CD4-positive, alpha-beta T cell treated with Interleukin-4 for 4 hours (primary cell): ENCODE measurements at regions not wholly inside any gene's neighbourhood (a gene's known extent, or its start where the extent isn't known, plus 50 kb on each side); places are given as distances from the start of the nearest gene placed in this dataset.

Source experiments
- DNase-seq: peaks from one replicate; pipeline ENCODE4 v3.0.0-alpha.2; 2020

GRCh38 chr3:68033867-68034266 lies 379.5 kb upstream of the SUCLG2 start:
- DNase-seq: no peak

GRCh38 chr3:68032209-68032608 lies 377.8 kb upstream of the SUCLG2 start:
- DNase-seq: no peak

GRCh38 chr3:68025189-68025588 lies 370.8 kb upstream of the SUCLG2 start:
- no peak for DNase-seq

DNA sequence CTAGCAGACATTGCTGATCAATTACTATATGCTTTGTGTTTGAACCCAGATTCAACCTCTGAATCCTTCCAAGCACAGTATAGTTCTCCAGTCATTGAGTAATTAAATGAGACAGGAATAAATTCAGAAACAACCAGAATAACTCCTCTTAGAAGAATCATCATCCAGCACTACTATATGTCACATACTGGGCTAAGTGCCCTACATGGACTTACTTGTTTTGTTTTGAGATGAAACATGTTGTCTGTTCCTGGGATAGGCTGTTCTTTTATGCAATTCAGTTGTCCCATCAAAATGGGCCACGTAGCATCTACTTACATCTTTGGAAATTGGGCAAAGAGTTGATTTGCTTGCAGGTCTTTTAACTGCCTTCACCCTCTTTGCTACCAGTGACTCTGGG lies 365.5 kb upstream of the SUCLG2 start:
- no peak for DNase-seq

- no peak for DNase-seq
Measured at GRCh38 chr3:68018275-68018674, 363.9 kb upstream of the SUCLG2 start.

GRCh38 chr3:68017069-68017468 lies 362.7 kb upstream of the SUCLG2 start:
- no peak for DNase-seq

GRCh38 chr3:68009900-68010299 lies 355.5 kb upstream of the SUCLG2 start:
- no peak for DNase-seq

DNA sequence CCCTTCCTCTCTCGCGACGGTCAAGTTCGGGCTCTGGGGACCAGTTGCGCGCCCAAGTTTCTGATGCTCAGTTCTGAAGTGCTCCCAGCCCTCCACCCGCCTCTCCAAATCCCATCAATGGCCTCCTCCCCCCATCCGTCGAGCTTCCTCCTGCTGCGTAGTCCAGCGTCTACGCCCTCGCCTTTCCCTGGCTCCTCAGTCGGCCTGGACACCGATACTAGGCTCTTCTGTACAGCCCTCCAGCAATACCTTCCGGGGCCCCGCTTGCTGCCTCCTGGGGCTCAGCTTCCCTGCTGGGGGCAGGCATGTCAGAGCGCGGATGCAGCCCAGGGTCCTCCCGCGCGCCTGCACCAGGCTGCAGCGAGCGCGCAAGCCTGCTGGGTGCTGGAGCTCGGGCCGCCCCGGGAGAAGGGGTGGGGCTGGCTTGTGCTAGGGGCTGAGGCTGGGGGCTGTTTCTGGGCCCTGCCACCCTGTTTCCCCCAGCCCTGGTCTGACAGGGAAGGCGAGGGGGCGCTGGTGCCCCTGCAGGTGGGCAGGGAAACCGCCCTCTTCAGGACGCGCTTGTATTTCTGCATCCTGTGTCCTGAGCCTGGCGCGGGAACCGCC lies 353.3 kb upstream of the SUCLG2 start:
- DNase-seq: no peak

- DNase-seq: no peak
Measured at GRCh38 chr3:68006646-68007045, 352.2 kb upstream of the SUCLG2 start.

GRCh38 chr3:68004091-68004490 lies 349.7 kb upstream of the SUCLG2 start:
- DNase-seq: no peak

GRCh38 chr3:67998281-67998680 lies 343.9 kb upstream of the SUCLG2 start:
- no peak for DNase-seq

- no peak for DNase-seq
Measured at GRCh38 chr3:67995206-67995605, 340.8 kb upstream of the SUCLG2 start.

GRCh38 chr3:67986706-67987105 lies 332.3 kb upstream of the SUCLG2 start:
- no peak for DNase-seq

DNA sequence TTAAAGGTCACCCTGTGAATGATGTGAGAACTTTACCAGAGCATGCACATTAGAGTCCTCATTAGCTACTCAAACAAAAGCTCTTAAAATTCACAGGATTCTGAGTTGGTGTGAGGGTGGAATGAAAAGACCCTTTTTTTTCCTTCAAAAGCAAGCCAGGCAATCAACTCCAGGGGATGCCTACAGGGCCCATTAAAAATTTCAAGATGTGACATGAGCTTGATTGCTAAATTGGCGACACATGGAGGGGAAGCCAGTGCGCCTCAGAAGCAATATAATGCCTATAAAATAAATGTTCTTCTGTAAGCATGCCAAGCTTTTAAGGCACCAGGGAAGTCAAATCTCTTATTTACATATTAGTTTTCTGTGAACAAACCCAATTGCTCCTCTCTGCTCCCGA lies 328.8 kb upstream of the SUCLG2 start:
- no peak for DNase-seq

- DNase-seq: no peak
Measured at GRCh38 chr3:67981077-67981476, 326.7 kb upstream of the SUCLG2 start.

GRCh38 chr3:67979342-67979741 lies 324.9 kb upstream of the SUCLG2 start:
- DNase-seq: no peak

DNA sequence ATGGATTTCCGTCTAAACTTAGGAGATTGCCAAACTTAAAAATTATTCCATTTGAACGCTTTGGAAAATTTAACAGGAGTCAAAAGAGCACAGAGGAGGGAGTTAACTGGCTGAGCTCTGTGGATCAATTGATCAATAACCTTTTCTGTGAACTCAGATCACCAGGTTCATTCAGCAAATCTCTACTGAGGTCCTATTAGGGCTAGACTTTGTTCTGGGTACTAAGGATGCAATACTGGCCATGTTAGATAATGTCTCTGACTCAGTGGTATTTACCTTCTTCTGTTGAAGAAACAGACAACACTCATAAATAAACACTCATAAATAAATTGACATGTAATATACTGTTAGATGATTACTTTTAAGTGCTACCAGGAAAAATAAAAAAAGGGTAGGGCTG lies 323.4 kb upstream of the SUCLG2 start:
- no peak for DNase-seq

DNA sequence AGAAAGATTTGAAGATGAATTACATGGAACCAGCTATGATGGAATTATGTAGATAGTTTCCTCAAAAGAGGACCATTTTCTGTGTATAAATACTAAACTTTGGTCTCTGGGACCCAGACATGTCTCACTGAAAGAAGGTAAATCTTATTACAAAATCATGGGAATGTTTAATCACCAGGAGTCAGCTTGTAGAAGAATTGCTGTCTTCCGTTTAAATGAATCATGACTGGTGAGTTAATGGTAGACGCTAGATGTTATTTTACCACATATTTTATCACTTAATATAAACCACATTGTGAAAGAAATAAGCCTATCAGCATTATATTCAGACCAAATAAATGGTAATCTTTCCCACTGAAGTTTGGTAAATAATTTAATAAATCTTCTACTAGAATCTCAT lies 322.3 kb upstream of the SUCLG2 start:
- no peak for DNase-seq

DNA sequence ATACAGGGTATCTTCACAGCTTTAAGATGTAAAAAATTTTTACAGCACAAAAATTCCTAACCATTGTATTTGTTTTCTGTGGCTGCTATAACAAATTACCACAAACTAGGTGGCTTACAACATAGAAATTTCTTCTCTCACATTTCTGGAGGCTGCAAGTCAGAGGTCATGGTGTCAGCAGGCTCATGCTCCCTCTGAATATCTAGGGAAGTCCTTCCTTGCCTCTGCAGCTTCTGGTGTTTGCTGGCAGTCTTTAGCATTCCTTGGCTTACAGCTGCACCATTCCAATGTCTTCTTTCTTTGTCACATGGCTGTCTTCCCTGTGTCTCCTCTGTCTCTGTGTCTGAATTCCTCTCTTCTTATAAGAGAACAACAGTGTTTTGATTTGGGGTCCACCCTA lies 310.2 kb upstream of the SUCLG2 start:
- DNase-seq: no peak

DNA sequence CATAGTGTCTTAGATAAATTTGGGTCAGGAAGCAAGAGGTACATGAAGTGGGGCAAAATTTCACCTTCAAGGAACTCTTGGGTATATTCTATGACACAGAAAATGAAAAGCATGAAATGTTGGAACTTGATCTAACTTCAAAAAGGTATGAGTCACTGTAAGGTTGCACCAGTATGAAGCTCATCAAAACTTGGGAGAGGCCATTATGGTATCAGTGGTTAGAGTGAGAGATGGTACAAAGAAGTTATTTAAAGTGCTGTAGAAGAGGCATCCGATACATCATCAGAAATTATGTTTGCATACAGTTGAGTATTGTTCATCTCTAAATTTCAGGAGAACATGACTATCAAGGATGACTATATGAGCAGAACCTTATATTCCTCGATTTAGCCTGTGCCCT lies 302.9 kb upstream of the SUCLG2 start:
- DNase-seq: no peak

DNA sequence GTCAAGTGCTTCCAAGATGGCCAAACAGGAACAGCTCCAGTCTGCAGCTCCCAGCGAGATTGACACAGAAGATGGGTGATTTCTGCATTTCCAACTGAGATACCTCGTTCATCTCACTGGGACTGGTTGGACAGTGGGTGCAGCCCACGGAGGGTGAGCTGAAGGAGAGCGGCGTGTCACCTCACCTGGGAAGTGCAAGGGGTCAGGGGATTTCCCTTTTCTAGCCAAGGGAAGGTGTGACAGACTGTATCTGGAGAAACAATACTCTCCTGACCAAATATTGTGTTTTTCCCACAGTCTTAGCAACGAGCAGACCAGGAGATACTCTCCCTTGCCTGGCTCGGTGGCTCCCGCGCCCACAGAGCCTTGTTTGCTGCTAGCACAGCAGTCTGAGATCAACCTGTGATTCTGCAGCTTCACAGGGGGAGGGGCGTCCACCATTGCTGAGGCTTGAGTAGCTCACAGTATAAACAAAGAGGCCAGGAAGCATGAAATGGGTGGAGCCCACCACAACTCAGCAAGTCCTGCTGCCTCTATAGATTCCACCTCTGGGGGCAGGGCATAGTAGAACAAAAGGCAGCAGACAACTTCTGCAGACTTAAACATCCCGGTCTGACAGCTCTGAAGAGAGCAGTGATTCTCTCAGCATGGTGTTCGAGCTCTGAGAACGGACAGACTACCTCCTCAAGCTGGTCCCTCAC lies 293.5 kb upstream of the SUCLG2 start:
- peak; percentile 70 for DNase-seq

DNA sequence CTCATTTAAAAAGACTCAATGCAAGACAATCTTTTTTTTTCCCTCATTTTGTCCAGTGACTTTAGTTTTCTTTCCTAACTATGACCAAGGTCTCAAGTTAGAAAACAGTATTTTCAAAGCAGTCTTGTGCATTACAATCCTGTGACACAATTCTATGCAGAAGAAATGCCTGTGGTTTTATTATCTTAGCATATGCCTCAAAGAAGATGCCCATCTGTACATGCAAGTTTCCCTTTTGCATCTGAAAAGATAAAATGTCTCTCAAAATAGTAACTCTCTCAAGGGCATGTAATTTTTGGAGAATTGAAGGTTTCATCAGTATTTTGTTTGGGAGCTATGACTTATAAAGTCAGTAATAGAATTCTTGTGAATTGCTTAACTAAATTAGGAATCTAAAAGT lies 292.0 kb upstream of the SUCLG2 start:
- DNase-seq: no peak

DNA sequence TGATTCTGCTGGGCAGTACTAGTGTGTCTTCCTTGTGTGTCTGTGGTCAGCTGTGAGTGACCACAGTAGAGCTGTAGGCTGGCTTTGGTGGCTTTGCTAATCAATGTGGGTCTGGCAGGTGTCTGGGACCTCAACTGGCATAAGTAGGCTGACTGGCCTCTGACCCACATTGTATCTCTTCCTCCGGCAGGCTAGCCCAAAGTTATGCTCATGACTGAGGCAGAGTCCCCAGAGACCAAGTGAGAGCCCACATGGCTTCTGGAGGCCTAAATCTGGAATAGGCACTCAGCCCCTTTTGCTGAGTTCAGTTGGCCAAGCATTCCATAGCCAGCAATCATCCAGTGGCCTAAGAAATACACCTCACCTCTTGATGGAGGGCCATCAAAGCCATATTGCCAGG lies 289.1 kb upstream of the SUCLG2 start:
- no peak for DNase-seq

- DNase-seq: no peak
Measured at GRCh38 chr3:67941433-67942030, 287.1 kb upstream of the SUCLG2 start.
